Activated CD8-positive, alpha-beta memory T cell treated with anti-CD3 and anti-CD28 coated beads, Interleukin-2, amount 50 U/mL, for 4 hours (primary cell): ENCODE measurements at regions not wholly inside any gene's neighbourhood (a gene's known extent, or its start where the extent isn't known, plus 50 kb on each side); places are given as distances from the start of the nearest gene placed in this dataset.

Experiments used
- DNase-seq: peaks from one replicate; pipeline ENCODE4 v3.0.0-alpha.2; 2020

GRCh38 chr1:213656503-213656902 lies 331.3 kb upstream of the PROX1 start:
- DNase-seq = no peak

DNA sequence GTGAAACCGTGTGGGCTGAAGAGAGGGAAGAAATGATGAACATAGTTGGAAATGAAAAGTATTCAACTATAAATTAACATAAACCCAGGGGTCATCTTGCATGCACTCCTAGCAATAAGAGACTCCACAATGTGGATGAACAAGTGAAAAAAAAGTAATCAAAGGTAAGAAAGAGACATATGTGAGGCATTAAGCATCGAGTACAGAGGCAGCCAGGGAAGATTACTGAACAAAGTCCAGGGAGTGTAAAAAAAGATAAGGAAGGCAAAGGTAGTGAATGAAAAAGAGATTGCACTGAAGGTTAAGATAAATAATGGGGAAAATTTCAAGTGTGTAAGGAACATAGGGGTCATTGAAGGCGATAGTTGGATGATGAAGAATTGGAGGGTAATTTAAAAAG lies 330.8 kb upstream of the PROX1 start:
- no peak for DNase-seq

DNA sequence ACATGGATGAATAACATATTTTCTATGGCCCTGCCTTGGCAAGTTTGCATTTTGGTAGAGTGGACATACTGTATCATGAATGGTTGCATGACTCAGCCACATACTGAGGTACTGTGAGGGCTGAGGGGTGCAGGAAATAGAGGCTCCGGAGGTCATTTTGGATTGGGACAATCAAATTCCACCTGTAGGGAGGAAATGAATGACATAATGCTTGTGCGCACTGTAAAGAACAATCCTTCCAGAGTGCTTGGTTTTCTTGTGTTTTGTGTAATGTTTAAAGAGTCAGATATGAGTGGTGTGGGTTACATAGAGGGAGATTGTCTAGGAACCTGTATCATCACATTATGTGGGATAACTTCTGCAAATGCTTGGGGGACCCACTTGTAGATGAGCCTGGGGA lies 329.9 kb upstream of the PROX1 start:
- no peak for DNase-seq

- DNase-seq = no peak
These were observed 329.3 kb upstream of the PROX1 start for GRCh38 chr1:213658457-213658856.

DNA sequence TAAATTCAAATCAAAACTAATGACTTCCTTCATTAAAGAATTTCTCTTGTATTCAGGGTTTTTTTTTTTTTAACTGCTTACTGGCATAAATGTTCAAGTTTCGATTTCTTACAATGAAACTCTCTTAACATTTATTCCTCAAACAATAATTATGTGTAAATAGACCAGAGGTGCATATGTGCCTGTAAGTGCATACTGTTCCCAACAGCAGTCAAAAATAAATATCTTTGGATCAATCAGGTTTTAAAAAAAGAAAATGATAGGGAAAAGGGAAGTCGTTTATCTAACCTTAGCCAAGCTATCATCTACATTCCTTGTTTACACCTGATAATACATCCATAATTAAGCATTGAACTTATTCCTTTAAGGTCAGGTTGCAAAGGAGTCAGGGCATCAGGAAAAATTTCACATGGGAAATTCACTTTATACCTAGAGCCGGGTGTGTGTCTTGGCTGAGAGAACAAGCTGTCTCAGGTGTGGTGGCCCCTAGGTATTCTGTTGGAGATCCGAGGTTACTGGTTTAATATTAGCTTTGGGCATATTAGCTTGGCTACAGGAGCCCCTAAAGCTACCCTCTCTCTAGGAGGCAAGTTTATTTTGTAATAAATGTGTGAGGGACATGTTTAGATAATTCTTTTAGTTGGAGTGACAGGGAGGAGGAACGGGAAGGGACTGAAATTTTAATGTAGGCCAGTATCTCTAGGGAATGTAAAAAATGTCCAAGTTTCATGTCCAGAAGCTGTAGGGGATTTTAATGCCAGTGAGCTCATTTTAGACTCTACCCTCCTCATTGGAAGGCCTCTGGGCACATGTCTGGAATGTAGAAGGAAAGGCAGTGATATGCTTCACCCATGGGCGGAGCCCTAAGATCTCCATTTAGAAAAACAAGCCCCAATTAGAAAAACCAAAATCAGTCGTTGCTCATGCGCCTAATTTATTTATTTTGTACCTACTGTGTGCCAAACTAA lies 327.9 kb upstream of the PROX1 start:
- DNase-seq = no peak

GRCh38 chr1:213661302-213661701 lies 326.5 kb upstream of the PROX1 start:
- no peak for DNase-seq

- DNase-seq = no peak
These were observed 321.7 kb upstream of the PROX1 start for GRCh38 chr1:213666113-213666512.

DNA sequence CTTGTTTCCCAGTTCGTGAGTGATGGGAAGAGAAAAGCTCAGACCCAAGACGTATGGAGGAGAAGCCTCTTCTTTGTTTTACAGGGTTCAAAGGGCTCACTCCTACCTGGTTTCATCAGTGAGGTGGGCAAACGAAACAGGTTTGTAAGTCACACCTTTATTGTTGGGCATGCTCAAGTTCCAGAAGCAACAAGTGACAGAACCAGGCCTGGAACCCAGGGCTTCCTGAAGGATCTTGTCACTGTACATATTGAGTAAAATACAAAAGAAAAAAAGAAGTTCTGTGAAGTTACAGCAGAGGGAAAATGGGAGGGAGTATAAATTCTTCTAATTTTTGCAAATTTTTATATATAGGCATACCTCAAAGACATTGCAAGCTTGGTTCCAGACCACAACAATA lies 320.9 kb upstream of the PROX1 start:
- no peak for DNase-seq

DNA sequence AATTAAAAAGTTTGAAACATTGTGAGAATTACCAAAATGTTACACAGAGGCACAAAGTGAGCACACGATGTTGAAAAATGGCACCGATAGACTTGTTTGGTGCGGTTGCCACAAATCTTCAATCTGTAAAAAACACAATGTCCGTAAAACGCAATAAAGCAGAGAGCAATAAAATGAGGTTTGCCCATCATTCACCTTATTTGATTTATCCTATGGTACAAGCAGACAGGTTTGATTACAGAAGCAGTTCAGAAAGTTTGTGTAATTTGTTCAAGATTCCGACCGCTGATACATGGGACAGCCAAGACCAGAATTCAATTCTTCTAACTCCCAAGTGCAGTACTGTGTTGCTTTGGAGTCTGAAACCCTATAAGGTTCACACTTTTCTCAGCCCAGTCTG lies 318.3 kb upstream of the PROX1 start:
- DNase-seq = no peak

DNA sequence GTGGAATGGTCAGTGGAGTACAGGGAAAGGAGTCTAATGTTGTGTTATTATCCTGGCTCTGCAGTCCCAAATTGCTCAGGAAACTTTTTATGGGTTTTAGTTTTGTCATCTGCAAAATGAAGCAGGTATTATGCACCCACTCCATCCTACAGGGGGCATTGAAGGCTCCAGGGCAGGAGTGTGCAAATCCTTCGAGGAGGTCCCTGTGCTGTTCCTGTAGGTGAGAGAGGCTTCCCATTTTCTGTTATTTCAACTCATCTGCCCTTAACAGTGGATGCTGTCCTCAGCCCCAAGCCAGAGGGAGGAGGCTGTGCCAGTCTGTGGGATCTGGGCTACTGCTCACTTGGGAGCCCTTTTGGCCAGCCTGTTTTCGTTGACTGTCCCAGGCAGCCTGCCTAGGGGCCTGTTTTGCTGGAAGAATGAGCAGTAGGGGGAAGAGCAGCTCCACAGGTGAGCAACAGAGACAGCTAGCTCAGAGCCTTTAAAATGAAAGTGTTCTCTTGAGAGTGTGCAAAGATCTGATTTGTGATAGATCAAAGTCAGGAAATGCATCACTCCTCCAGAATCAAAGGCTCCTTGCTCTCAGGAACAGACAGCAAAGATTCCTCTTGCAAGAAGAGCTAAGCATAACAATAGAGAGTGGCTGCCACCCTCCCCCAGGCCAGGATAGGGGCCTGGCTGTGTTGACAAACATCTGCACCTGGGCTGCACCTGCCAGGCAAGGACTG lies 317.6 kb upstream of the PROX1 start:
- DNase-seq = no peak

GRCh38 chr1:213670692-213671023 lies 317.1 kb upstream of the PROX1 start:
- no peak for DNase-seq

DNA sequence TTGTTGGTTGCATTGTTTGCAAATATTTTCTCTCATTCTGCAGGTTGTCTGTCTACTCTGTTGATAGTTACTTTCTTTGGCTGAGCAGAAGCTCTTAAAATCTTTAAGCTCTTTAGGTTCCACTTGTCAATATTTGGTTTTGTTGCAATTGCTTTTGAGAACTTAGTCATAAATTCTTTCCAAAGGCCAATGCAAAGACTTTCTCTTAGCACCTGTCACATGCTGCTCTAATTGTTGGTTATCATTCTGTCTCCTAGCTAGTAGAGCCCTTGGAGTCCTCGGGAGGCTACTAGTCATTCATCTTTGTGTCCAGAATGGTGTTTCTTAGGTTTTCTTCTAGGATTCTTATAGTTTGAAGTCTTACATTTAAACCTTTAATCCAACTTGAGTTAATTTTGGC lies 312.7 kb upstream of the PROX1 start:
- DNase-seq = no peak

DNA sequence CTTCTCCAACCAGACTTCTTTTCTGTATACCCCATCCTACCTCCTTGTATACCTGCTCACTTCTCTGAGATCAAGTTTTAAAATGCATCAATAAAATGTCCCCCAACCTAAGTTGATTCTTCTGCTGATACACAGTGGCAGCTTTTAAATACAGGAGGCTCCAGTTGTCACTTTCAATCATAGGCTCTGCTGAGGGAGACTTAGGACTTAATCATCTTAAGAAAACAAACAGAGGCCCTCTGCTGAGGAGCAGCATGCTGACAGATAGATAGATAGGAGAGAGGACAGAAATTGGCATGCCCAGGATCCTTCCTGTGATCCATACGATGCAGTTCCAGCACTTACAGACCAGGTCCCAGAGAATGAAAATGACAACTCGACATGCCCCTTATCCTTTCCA lies 311.0 kb upstream of the PROX1 start:
- no peak for DNase-seq

- DNase-seq = no peak
These were observed 309.4 kb upstream of the PROX1 start for GRCh38 chr1:213678348-213678747.

- DNase-seq = no peak
These were observed 309.0 kb upstream of the PROX1 start for GRCh38 chr1:213678753-213679152.

DNA sequence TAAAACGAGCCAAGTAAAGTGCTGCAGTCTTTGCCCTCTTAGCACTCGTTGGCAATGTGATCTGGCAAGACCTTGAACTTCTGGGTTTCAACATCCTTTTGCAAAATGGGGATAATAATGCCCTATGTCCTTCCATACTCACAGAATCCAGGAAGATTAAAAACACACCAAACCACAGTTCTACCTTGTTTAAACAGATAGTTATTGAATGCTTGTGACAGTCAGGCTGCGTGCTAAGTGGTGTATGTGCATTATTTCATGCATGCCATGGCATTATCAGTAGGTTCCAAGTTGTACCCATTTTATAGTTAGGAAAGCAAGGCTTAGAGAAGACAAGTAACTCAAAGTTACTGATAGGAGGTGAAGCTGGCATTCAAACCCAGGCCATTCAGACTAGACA lies 308.6 kb upstream of the PROX1 start:
- no peak for DNase-seq

- DNase-seq = no peak
These were observed 307.0 kb upstream of the PROX1 start for GRCh38 chr1:213680677-213681325.

DNA sequence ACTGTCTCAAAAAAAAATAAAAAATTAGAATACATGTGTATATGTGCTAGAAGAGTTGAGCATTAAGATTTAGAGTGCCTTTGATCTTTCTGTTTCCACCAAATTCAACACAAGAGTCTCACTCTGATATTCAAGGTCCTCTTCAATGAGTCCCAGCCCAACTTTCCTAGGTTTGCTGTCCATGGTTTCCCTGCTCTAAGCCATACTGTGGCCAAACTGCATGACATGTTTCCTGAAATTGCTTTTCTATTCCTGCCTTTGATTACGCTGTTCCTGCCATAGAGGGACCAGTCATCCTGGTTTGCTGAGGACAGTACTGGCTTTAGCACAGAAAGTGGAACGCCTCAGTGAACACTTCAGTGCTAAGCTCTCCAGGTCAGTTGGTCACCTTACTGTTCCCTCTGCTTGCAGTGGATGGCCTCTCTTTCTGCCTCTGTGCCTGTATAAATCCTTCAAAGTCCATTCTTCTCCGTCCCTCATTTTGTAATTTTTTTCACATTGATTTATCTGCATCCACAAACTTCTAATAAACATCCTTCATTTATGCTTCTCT lies 305.9 kb upstream of the PROX1 start:
- DNase-seq = no peak

DNA sequence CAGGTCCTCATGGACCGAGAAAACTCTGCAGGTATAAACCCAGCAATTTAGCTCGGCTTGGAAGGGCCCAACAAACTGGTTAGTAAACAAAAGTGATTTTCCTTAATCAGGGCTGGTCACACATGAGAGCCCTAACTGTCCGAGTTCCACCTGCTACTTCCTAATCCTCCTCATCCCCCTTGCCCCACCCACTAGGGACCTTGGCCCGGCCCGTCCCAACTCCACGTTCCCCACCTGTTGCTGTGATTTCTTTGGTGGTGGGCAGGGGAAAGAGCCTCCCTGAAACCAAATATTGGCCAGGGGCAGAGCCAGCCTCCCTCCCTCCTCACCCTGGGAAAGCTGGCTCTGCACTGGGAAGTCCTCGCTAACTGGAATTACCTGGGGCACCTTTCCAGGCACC lies 304.2 kb upstream of the PROX1 start:
- no peak for DNase-seq

GRCh38 chr1:213684454-213684853 lies 303.3 kb upstream of the PROX1 start:
- DNase-seq = no peak

DNA sequence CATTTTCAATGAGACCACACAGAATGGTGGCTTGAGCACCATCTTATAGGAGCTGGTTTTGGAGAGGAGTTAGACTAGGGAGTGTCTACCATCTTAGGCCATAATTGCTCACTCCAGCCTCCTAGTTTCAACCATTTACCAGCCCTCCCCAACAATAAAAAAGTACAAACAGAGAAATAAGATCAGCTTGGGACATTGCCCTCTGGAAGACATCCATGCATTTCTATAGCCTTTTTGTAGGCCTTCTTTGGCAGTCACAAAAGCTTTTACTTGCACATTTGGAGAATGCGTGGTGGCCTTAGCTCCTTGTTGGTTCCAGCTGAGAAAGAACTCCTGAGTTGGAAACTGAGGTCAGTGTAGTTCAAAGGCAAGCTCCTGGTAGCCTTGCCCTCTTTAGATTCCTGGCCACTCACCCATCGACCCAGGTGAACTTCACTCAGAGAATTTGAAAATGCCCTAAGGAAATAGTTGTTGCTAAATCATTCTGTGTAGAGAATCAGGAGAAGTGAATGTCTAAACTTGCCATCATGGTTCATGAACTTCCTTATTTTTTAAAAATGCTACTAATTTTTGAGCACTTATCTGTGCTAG lies 301.7 kb upstream of the PROX1 start:
- no peak for DNase-seq

DNA sequence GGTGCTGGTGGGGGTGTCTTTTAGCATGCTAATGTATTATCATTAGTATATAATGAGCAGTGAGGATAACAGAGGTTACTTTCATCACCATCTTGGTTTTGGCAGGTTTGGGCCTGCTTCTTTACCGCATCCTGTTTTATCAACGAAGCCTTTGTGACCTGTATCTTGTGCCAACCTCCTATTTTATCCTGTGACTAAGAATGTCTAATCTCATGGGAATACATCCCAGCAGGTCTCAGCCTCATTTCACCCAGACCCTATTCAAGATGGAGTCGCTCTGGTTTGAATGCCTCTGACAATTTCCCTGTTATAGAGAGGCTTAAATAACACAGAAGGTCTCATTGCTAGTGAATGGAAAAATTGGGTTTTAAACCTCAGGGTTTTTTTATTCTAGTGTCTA lies 300.8 kb upstream of the PROX1 start:
- no peak for DNase-seq

GRCh38 chr1:213687832-213688231 lies 299.9 kb upstream of the PROX1 start:
- no peak for DNase-seq
